ENCODE measurements at regions not wholly inside any gene's neighbourhood (a gene's known extent, or its start where the extent isn't known, plus 50 kb on each side); places are given as distances from the start of the nearest gene placed in this dataset.
A peak's percentile ranks its signal among the peaks of the same experiment; 100 is the strongest.
"Not testable (repeated sequence)": the region's sequence is repeated elsewhere in the genome, so short reads cannot be mapped to it uniquely, and the experiment has no call there.

DNA sequence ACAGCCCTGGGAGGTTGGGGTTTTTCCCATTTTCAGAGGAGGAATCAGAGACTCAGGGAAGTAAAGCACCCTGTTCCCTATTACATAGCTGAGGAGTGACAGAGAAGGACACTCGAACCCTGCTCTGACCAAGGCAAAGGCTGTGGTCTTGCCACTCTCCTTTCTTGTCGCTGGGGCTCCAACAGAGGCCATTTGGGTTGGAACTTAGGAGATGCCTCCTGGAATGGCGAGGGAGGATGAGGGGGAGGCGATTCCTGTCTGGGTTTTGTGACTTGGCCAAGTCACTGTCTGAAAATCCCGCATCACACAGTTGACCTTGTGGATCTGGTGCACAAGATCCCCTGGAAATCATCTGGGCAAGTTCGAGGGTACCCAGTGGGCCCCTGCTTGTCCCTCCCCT is 64.0 kb upstream of the HAND1 start:
- DNase-seq: no peak

DNA sequence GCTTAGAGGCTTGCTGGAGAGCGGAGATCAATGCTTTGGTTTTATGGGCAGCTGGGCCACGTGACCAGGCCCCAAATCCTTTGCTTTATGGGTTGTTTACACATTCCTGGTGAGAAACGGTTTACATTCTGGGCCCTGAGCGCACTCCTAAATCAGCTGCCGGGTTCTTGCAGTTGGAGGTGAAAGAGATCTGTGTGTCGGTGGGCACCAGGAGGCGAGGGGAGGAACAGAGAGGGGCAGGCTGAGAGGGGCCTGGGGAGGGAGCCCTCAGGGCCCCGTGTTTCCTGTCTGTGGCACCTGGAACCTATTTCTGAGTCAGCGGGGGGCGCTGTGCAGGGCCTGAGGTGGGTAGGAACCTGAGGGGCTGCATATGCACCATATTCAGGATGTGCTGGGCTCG is 63.5 kb upstream of the HAND1 start:
- peak; percentile 11 for DNase-seq

DNA sequence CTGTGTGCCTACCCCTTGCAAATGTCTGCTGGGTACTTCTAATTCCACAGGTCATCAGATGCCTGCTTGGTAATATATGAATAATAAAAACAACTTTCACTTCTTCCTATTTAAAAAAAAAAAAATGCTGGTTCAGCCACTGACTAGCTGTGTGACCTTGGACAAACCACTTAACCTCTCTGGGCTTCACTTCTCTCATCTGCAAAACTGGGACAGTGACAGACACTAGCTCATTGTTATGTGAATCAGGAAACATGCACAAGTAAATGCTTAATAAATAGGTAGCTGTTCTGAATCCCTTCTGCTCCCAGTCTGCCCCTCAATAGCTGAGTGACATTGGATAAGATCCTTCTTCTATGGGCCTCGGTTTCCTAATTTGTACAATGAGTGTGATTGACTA is 62.6 kb upstream of the HAND1 start:
- no peak for DNase-seq

DNA sequence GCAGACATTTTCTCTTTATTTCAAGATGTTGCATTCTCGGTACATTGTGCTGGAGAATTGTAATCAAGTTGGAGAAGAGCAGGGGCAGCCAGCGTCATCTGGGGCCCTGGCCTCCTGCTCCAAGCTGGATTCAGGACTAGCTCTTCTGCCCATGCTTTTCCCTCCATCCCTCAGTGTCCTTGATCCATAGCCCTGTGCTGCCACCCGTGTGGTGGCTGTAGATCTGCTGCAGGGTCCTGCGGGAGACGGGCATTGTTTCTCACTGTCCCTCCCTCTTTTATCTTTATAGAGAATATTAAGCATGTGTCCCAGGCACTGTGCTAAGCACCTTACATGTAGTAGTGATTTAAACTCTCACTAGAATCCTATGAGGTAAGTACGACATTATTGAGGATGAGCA is 60.5 kb upstream of the HAND1 start:
- no peak for DNase-seq

DNA sequence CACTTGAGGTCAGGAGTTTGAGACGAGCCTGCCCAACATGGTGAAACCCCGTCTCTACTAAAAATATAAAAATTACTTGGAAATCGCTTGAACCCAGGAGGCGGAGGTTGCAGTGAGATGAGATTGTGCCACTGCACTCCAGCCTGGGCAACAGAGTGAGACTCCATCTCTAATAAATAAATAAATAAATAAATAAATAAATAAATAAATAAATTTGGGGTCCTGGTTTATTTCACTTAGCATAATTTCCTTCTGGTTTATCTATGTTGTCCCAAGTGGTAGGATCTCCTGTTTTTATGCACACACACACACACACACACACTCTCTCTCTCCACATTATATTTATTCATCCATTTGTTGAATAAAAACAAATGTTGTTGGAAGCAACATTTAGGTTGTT is 58.4 kb upstream of the HAND1 start:
- DNase-seq: not testable (repeated sequence)

DNA sequence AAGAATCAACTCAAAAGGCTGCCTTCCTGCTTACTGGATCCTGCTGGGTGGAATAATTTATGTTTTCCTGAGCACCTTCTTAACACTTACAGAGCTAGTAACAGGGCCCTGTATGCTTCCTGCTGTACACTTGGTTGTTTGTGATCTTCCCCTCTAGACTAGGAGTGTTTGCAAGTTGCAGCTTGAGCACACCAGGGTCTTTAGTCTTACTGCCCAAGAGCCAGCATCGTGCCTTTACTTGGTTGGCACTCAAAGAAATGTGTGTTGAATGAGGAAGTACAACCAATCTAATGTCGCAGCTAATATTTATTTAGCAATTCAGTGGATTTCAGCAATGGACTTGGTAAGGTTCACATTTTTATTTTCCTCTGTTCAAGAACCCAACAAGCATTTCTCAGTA is 57.5 kb upstream of the HAND1 start:
- no peak for DNase-seq

DNA sequence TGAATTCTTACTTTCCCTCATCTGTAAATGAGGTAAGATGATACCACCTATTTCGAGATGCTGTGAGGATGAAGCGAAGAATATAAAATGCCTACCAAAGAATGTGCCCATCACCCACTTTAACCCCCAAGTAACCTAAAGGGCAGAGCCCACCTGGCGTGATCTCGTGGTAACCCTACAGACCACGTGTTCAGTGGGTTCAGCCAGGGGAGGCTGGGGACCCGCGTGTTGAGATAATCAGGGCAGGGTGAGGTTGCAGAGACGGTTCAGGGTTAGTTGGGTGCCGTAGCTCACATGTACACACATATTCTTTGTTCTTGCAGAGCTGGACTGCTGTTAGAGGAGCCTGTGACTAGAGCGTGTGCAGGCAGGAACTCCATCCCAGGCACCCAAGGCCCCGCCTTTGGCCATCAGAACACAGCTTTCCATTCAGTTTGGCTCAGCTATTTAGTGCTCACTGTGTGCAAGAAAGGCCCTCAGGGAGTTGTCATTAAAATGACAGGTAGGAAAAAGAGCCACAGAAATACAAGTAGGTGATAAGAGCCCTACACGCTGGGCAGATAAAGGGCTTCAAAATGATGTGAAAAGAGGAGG is 56.5 kb upstream of the HAND1 start:
- DNase-seq: no peak

DNA sequence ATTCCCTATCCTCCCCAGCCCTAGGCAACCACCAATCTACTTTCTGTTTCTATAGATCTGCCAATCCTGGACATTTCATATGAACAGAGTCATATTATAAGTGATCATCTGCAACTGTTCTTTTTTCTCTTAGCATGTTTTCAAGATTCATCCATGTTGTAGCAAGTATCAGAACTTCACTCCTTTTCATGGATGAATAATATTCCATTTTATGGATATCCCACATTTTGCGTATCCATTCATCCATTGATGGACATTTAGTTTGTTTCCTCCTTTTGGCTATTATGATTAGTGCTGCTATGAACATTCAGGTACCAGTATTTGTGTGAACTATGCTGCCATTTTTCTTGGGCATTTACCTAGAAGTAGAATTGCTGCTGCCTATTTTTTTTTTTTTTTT is 51.3 kb upstream of the HAND1 start:
- no peak for DNase-seq

DNA sequence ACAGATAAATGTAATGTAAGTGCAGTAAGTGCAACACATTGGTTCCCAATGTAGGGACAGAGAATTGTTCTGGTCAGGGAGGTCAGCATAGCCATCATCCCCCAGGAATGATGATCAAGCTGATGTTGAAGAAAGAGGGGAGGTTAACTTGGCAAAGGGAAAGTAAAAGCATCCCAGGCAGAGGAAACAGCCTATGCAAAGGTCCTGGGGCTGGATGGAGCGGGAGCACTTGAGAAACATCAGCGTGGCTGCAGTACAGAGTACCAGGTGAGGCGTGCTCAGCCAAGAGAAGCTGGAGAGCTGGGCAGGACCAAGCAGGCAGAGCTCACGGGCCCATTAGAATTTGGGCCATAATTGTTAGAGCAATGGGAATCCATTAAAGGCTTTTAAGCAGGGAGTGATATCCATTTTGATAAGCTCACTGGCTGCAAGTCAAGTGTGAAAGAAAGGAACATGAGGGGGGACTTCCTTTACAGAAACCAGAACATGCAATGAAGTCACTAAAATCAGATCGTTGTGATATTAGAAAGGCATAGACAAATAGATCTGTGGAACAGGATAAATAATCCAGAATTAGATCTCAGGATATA is 50.1 kb upstream of the HAND1 start:
- no peak for DNase-seq
